Uterus (tissue), 2 donors: ENCODE measurements at regions not wholly inside any gene's neighbourhood (a gene's known extent, or its start where the extent isn't known, plus 50 kb on each side); places are given as distances from the start of the nearest gene placed in this dataset.

Source experiments
- CTCF ChIP-seq, 4 experiments: fragments of 200-600 bp in 2 of 4; fragments of 450-650 bp in 2 of 4; sonication (generic) in 2 of 4; IDR thresholded peaks; one replicate each; pipeline ENCODE4 v1.5.1; 2016 to 2019; ENCODE audit warnings: antibody characterized with exemption in 4 of 4, mild to moderate bottlenecking in 2 of 4, moderate library complexity in 1 of 4
- POLR2A ChIP-seq, 2 donors: fragments of 450-650 bp; IDR thresholded peaks; one replicate each; pipeline ENCODE4 v1.6.1; 2016; ENCODE audit warnings: antibody characterized with exemption in 2 of 2, mild to moderate bottlenecking in 1 of 2, moderate library complexity in 1 of 2

DNA sequence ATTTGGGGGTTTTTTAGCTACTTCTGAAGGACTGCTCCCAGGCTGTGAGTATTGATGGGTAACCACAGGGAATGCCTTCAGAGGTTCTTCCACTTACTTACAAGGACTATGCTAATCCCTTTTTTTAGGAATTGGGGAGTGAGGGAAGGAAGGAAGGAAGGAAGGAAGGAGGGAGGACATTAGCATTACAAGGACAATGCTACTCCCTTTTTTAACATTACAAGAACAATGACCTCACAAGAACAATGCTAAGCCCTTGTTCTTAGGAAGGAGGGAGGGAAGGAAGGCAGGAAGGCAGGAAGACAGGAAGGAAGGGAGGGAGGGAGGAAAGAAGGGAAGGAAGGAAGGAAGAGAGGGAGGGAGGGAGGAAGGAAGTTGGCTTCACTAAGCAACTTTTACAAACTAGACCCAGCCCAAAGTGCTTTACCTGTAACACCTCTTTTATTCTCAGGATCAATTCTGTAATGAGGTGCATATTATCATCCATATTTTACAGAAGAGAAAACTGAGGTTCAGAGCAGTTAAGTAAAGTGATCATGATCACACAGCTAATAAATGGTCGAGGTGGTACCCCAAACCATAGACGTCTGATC, 446.8 kb upstream of the JARID2 start:
- TF ChIP-seq CTCF (IDR thresholded peaks at IDR 0.05), result no peak
- no peak for TF ChIP-seq POLR2A (IDR thresholded peaks at IDR 0.05)
